Suppressor macrophage treated with lipopolysaccharide for 4 hours (primary cell): ENCODE measurements at regions not wholly inside any gene's neighbourhood (a gene's known extent, or its start where the extent isn't known, plus 50 kb on each side); places are given as distances from the start of the nearest gene placed in this dataset.
"Not testable (repeated sequence)": the region's sequence is repeated elsewhere in the genome, so short reads cannot be mapped to it uniquely, and the experiment has no call there.

Experiments
- DNase-seq: peaks from one replicate; pipeline ENCODE4 v3.0.0-alpha.2; 2020

GRCh38 chr7:45268013-45268412 is 110.4 kb downstream of the RAMP3 start:
- no peak for DNase-seq

GRCh38 chr7:45269192-45269591 is 111.6 kb downstream of the RAMP3 start:
- no peak for DNase-seq

- no peak for DNase-seq
Measured at GRCh38 chr7:45278763-45279398, 121.3 kb downstream of the RAMP3 start.

DNA sequence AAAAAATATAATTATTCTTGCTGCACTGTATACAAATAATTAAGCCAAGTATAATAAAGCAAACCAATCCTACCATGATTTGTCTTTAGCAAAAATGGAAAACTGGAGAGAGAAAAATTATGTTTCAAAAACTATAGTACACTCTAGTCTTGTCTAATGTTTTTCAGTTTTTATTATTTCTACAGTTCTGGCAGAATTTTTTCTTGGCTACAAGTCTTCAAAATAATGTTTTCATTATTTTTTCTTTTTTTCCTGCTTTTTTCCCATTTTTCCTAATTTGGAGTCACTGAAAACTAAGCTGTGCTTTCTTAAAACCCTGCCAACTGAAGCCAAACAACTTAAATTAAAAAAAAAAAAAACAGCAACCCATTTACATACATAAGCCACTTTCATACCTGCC is 132.0 kb downstream of the RAMP3 start:
- DNase-seq = not testable (repeated sequence)

GRCh38 chr7:45290880-45291279 is 133.3 kb downstream of the RAMP3 start:
- DNase-seq = no peak

GRCh38 chr7:45292481-45292880 is 134.9 kb downstream of the RAMP3 start:
- no peak for DNase-seq

DNA sequence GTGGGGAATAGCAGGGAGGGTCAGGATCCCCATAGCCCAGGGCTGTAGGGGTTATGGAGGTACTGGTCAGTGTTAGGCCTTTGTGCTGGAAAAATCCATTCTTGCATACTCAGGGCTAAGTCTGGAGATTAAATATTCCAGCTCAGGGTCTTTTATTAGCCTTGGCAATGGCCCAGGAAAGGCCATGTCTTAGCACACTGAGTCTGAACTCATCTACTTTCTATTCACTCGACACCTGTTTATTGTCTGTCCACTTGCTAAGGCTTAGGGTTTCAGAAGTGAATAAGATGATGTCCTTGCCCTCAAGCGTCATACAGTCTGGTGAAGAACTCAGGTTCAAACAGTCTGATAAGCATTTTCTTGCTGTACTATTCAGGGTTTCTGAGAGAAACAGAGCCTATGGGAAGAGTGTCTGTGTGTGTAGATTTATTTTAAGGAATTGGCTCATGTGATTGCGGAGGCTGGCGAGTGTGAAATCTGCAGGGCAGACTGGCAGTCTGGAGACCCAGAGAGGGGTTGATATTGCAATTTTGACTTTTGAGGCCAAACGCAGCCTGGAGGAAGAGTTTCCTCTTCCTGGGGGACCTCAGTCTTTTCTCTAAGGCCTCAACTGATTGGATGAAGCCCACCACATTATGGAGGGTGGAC is 135.8 kb downstream of the RAMP3 start:
- no peak for DNase-seq

DNA sequence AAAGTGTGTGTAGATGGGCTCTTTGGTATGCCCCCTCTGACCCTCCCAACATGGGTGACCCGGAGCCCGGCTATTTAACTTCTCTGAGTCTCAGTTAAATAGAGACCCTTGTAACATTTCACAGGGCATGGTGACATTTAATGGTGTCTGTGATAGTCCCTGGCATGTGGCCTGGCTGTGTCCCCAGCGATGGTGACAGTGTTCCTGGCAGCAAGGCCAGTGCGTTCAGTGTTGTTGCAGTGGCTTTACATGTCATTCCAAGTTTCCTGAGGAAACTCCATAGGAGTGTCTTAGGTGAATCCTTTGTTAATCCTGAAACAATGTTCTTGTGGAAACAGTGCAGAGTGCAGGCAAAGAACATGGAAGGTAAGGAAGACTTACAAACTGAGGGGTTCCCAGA is 137.0 kb downstream of the RAMP3 start:
- no peak for DNase-seq

GRCh38 chr7:45295222-45295621 is 137.6 kb downstream of the RAMP3 start:
- no peak for DNase-seq

- DNase-seq = no peak
Measured at GRCh38 chr7:45296748-45297147, 139.2 kb downstream of the RAMP3 start.

DNA sequence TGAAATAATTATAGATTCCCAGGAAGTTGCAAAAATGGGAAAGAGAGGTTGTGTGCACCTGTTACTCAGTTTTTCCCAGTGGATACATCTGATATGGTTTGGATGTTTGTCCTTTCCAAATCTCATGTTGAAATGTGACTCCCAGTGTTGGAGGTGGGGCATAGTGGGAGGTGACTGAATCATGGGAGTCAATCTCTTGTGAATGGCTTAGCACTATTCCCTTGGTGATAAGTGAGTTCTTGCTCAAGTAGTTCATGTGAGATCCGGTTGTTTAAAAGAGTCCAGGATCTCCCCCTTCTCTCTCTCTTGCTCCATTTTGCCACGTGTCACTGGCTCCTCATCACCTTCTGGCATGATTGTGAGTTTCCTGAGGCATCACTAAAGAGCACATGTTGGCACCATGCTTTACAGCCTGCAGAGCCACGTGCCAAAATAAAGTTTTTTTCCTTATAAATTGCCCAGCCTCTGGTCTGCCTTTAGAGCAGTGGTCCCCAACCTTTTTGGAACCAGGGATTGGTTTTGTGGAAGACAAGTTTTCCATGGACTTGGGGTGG is 149.2 kb downstream of the RAMP3 start:
- DNase-seq = no peak

DNA sequence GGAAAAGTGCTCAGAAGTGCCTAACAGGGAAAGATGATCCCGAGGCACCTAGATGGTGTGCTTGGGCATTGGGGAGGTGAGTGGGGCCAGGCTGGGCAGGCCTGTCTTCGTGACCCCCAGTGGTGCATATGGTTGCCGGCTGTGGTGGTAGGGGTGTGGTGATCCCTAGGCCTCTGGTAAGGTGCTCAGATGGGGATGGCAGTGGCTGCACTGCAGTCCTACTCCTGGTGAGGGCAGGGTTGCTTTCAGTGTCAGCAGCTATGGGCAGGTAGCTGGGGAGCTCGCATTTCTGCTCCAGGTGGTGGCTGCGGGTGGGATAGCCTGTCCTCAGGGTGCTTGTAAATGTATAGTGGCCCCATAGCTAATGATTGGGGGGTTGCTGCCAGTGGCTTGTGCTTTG is 154.0 kb downstream of the RAMP3 start:
- no peak for DNase-seq

DNA sequence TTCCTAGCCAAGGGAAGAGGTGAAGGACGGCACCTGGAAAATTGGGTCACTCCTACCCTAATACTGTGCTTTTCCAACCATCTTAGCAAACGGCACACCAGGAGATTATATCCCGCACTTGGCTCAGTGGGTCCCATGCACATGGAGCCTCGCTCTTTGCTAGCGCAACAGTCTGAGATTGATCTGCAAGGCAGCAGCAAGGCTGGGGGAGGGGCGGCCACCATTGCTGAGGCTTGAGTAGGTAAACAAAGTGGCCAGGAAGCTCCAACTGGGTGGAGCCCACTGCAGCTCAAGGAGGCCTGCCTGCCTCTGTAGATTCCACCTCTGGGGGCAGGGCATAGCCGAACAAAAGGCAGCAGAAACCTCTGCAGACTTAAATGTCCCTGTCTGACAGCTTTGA is 157.9 kb downstream of the RAMP3 start:
- not testable (repeated sequence) for DNase-seq

DNA sequence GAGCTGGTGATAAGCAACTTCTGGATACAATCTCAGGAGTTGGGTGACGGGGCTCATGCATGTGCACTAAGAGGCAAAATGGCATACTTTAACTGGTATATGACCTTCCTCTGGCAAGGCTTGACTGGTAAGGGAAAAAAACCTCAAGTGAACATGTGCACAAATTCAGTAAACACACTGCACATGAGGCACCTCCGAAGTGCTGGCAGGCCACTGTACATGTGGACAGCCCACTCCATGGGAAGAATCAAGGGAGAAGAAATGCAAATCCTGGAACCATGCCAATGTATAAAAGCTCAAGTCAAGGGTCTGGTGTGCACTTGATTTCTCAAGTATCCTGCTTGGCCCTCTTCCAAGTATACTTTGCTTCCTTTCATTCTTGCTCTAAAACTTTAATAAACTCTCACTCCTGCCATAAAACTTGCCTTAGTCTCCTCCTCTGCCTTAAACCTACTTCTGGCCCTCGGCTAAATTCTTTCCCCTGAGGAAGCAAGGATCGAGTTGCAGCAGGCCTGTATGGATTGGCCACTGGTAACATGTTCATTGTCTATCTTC is 167.2 kb downstream of the RAMP3 start:
- DNase-seq = no peak

GRCh38 chr7:45325378-45325777 is 167.8 kb downstream of the RAMP3 start:
- no peak for DNase-seq

- DNase-seq = no peak
Measured at GRCh38 chr7:45328403-45328981, 170.9 kb downstream of the RAMP3 start.

GRCh38 chr7:45331563-45331962 is 174.0 kb downstream of the RAMP3 start:
- no peak for DNase-seq

- DNase-seq = not testable (repeated sequence)
Measured at GRCh38 chr7:45335024-45335423, 177.4 kb downstream of the RAMP3 start.

DNA sequence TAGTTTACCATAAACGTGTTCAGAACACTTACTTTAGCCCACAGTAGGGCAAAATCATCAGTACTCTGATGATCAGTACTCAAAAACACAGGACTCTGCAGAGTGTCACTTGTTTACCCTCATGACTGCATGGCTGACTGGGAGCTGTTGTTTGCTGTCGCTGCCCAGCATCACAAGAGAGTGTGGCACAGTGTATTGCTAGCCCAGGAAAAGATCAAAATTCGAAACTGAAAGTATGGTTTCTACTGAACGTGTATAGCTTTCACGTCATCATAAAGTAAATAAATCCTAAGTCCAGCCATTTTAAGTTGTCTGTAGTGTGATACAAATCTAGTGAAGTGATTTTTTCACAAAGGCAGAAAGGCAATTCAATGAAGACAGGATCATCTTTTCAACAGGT is 184.6 kb downstream of the RAMP3 start:
- no peak for DNase-seq

DNA sequence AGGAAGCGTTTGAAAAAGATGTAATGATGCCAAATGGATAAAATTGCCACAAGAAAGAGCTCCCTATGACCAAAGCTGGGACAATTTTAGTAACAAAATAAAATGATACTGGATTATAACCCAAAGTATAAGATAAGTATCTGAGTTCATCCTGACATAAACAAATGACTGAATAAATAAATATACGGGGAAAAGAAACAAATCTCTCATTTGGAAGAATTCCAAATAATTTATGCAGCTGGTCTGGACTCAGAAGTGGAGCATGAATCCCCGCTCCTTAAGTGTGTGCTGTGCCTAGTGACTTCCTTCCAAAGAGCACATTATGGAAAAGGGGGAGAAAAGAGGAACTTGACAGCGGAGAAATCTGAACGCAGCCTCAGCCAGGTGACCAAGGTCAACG is 186.2 kb downstream of the RAMP3 start:
- DNase-seq = no peak

DNA sequence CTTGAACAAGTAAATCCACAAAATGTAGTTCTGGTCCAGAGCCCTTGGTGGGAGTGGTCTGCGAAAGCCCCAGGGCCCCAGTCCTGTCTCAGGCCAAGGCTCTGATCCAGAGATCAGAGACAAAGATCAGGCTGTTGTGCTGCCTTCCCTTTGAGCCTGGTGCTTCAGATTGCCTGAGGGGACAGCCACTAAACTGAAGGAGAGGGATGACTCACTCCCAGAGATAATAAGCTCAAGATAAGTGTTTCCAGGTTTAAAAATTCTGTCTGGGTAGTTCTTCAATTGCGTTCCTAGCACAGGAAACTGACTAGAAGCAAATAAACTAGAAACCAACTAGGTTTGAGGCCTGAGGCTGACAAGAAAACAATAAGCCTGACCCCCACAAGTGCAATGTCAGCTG is 190.2 kb downstream of the RAMP3 start:
- DNase-seq = no peak

DNA sequence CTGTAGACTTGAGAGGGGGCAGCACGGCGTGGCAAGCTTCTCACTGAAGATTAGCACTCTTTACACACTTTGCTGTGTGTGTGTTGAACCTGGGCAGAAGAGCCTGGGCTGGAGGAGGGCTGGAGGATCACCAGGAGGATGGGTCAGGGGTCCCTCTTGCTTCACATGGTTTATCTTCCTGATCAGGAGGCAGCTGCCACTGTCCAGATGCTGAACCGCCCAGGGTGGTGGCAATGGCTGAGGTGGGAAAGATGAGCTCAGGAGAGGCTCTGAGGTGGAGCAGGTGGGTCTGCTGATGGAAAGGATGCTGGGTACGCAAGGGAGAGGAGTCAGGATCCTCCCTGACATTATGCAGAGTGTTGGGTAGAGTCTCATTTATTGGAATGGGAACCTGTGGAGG is 191.5 kb downstream of the RAMP3 start:
- no peak for DNase-seq

DNA sequence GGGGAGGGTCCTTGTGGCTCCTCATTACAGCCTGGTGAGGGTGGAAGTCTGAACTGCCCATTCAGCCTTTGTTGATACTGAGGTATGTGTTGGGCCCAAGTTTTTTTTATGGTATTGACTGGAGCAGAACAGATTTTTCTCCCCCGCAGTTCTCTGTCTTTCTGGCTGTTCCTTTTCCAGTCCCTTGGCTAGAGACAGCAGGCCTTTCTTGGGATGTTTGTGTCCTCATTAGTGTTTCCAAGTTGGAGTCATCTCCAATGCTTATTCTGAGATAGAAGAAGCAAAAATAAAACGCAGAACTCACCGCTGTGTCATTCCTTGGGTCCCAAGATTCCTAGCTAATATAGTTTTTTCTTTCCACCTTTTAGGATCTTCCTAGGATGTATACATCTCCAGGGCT is 193.3 kb downstream of the RAMP3 start:
- no peak for DNase-seq

- no peak for DNase-seq
Measured at GRCh38 chr7:45358287-45358686, 200.7 kb downstream of the RAMP3 start.
